Endothelial cell of umbilical vein (primary cell): ENCODE measurements at regions not wholly inside any gene's neighbourhood (a gene's known extent, or its start where the extent isn't known, plus 50 kb on each side); places are given as distances from the start of the nearest gene placed in this dataset.

Source experiments
- BruUV-seq: library from RNA; stranded (reverse); fragments of 400-500 nt; replicated peaks from 2 replicates; lab custom pipeline; 2021; lab: Mats Ljungman, UMichigan
- CTCF ChIA-PET: fragments of 300-600, 350-600 bp; sonication (Branson Sonifier 250); formaldehyde crosslinking; loops from one replicate; lab custom pipeline; 2021; ENCODE audit warnings: antibody characterized with exemption, inconsistent platforms; lab: Charles Lee
- POLR2A ChIA-PET: fragments of 300-600, 350-600 bp; sonication (Branson Sonifier 250); formaldehyde crosslinking; loops from one replicate; lab custom pipeline; 2021; ENCODE audit warnings: antibody characterized with exemption, inconsistent platforms; lab: Charles Lee
- DNase-seq: peaks from one replicate; pipeline ENCODE4 v3.0.0-alpha.2; 2011; ENCODE audit warnings: low read depth, low spot score
- FAIRE-seq: peaks from 2 replicates; lab custom pipeline; 2011; peaks lifted over from hg19 to GRCh38; lab: Jason Lieb, UNC
- H2AFZ ChIP-seq: 2 replicates; pipeline ENCODE4 v1.6.0; 2012; ENCODE audit warnings: low read depth, low read length, control low read depth, inconsistent platforms
- H3K27ac ChIP-seq: 2 replicates; pipeline ENCODE4 v1.5.1; 2011; ENCODE audit warnings: low read depth, mild to moderate bottlenecking, control low read depth, low read length, moderate library complexity; ENCODE audit not compliant: insufficient read depth
- H3K27me3 ChIP-seq, 2 experiments: 2 replicates each; pipeline versions ENCODE4 v1.6.0 to v1.6.1; 2011; ENCODE audit warnings: low read length in 2 of 2, mixed read lengths in 1 of 2; ENCODE audit not compliant: control insufficient read depth in 2 of 2, insufficient read depth in 2 of 2
- H3K36me3 ChIP-seq, 2 experiments: 2 replicates in 1 of 2; 3 replicates in 1 of 2; pipeline ENCODE4 v1.5.1; 2011; ENCODE audit warnings: low read length in 2 of 2, mild to moderate bottlenecking in 1 of 2, moderate library complexity in 1 of 2; ENCODE audit not compliant: control insufficient read depth in 2 of 2, insufficient read depth in 2 of 2; ENCODE audit errors: extremely low read depth in 1 of 2
- H3K4me1 ChIP-seq: 3 replicates; pipeline ENCODE4 v1.5.1; 2011; ENCODE audit warnings: mild to moderate bottlenecking, low read length; ENCODE audit not compliant: control insufficient read depth, insufficient read depth; ENCODE audit errors: extremely low read depth
- H3K4me2 ChIP-seq: 2 replicates; pipeline ENCODE4 v1.6.1; 2011; ENCODE audit warnings: low read length, control low read depth, mixed read lengths; ENCODE audit not compliant: insufficient read depth
- H3K4me3 ChIP-seq, 3 experiments: fragments of 200-600 bp in 1 of 3; sonication (generic), shearing (Covaris generic) in 1 of 3; replicated peaks in 1 of 3; 2 replicates each; pipeline ENCODE4 v1.5.1; 2011 to 2016; ENCODE audit warnings: control low read depth in 3 of 3, low read length in 3 of 3, mild to moderate bottlenecking in 2 of 3, inconsistent platforms in 1 of 3, low read depth in 1 of 3, moderate library complexity in 1 of 3; ENCODE audit not compliant: insufficient read depth in 1 of 3
- H3K79me2 ChIP-seq: 2 replicates; pipeline ENCODE4 v1.6.0; 2012; ENCODE audit warnings: low read length, inconsistent platforms; ENCODE audit not compliant: control insufficient read depth, insufficient read depth
- H3K9ac ChIP-seq: replicated peaks from 2 replicates; pipeline ENCODE3; 2011; ENCODE audit warnings: low read length, control low read depth; ENCODE audit not compliant: insufficient read depth; ENCODE audit errors: extremely low read depth
- H3K9me1 ChIP-seq: replicated peaks from 3 replicates; pipeline ENCODE4 v1.6.0; 2011; ENCODE audit warnings: mild to moderate bottlenecking, low read length; ENCODE audit not compliant: control insufficient read depth, insufficient read depth; ENCODE audit errors: extremely low read depth
- H3K9me3 ChIP-seq: replicated peaks from 2 replicates; pipeline ENCODE4 v1.5.1; 2012; ENCODE audit warnings: low read length, inconsistent platforms; ENCODE audit not compliant: control insufficient read depth, insufficient read depth
- H4K20me1 ChIP-seq: replicated peaks from 2 replicates; pipeline ENCODE3; 2011; ENCODE audit warnings: mild to moderate bottlenecking, low read length; ENCODE audit not compliant: control insufficient read depth, insufficient read depth; ENCODE audit errors: extremely low read depth
- CTCF ChIP-seq, 2 donors: IDR thresholded peaks; 1 replicate in 1 of 2; 2 replicates in 1 of 2; pipeline ENCODE4 v1.5.1; 2011; ENCODE audit warnings: low read length in 2 of 2, mild to moderate bottlenecking in 2 of 2, moderate library complexity in 2 of 2, control low read depth in 1 of 2, inconsistent platforms in 1 of 2, low read depth in 1 of 2; ENCODE audit not compliant: insufficient read depth in 1 of 2; ENCODE audit errors: extremely low read depth in 1 of 2
- EZH2 ChIP-seq: IDR thresholded peaks from 2 replicates; pipeline ENCODE4 v1.6.1; 2012; ENCODE audit warnings: borderline replicate concordance, low read depth, mild to moderate bottlenecking, moderate library complexity, low read length, inconsistent platforms; ENCODE audit not compliant: severe bottlenecking
- FOS ChIP-seq: IDR thresholded peaks from 2 replicates; pipeline ENCODE4 v1.6.1; 2011; ENCODE audit warnings: mild to moderate bottlenecking, low read length, moderate library complexity, borderline replicate concordance; ENCODE audit not compliant: insufficient read depth
- GATA2 ChIP-seq: IDR thresholded peaks from 2 replicates; pipeline ENCODE4 v1.7.0; 2011; ENCODE audit warnings: low read depth, mild to moderate bottlenecking, moderate library complexity, mixed read lengths, low read length; ENCODE audit not compliant: insufficient read length, insufficient read depth
- JUN ChIP-seq: IDR thresholded peaks from 2 replicates; pipeline ENCODE4 v1.6.1; 2011; ENCODE audit warnings: borderline replicate concordance, low read depth; ENCODE audit not compliant: insufficient read length, insufficient read depth
- MAX ChIP-seq: IDR thresholded peaks from 2 replicates; pipeline ENCODE4 v1.6.1; 2011; ENCODE audit not compliant: insufficient read depth, insufficient read length
- MYC ChIP-seq: IDR thresholded peaks from one replicate; pipeline ENCODE4 v1.6.1; 2011; ENCODE audit warnings: mild to moderate bottlenecking, low read depth, low read length
- POLR2A ChIP-seq: IDR thresholded peaks from 2 replicates; pipeline ENCODE4 v1.6.1; 2012; ENCODE audit warnings: low read depth, mild to moderate bottlenecking, control low read depth, low read length
- POLR2AphosphoS5 ChIP-seq: IDR thresholded peaks from 2 replicates; pipeline ENCODE4 v1.6.1; 2012; ENCODE audit warnings: low read depth, mild to moderate bottlenecking, control low read depth, low read length, moderate library complexity; ENCODE audit not compliant: insufficient read depth
- dilution Hi-C: fragments of 300-500 bp; cut with MboI; formaldehyde crosslinking; loops from one replicate; pipeline ENCODE4 v1.15.0; 2019; ENCODE audit warnings: low sequenced_read_pairs; ENCODE audit not compliant: extremely low pct_ligation_motif_present
- intact Hi-C: fragments of 100-400 bp; cut with micrococcal nuclease; formaldehyde crosslinking; loops from one replicate; pipeline ENCODE4 v1.10.0; 2022

DNA sequence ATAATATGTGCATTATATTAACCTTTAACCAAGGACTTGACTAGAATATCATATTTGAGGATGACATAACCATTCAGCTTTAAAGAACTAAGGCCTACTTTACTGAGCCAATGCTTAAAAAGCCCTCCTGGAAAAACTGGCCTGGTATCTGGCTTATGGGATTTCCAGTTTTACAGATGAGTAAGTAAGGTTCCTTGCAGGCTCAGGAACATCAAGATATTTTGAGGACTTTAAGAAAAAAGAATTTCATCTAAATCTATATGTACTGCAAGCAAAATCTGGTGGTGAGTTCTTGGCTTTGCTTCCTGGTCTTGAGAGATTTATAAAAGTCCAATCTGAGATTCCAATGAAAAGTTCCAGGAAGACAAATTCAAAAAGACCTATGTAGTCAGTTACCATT, 417.0 kb upstream of the NRXN1 start:
- POLR2A ChIA-PET, result no interaction called here
- dilution Hi-C loops, result no loop called here

More for the DNA sequence above, 417.0 kb upstream of the NRXN1 start:
- Histone ChIP-seq H3K27me3 (no peaks in the 10 kb centered on the region), H3K79me2 (no peaks in the 10 kb centered on the region), H3K4me1 (peaks cover 6% of the 10 kb centered on the region), H3K4me2 (no peak overlapping the region), H3K9me1 (no peaks in the 10 kb centered on the region), H4K20me1 (no peaks in the 10 kb centered on the region), H3K9me3 (no peaks in the 10 kb centered on the region), H3K4me3 (no peak overlapping the region), H3K36me3 (no peaks in the 10 kb centered on the region), H3K9ac (no peak overlapping the region), H2AFZ (no peak overlapping the region), H3K27ac (no peak overlapping the region)
- intact Hi-C loops, result no loop called here
- peak; percentile 55 for FAIRE-seq
- no peak for DNase-seq
- CTCF ChIA-PET, result no interaction called here
- no TSS peak for BruUV-seq
- no peak for TF ChIP-seq POLR2AphosphoS5
- no peak for TF ChIP-seq MAX
- TF ChIP-seq JUN, result no peak
- no peak for TF ChIP-seq EZH2
- no peak for TF ChIP-seq POLR2A
- no peak for TF ChIP-seq GATA2
- TF ChIP-seq FOS, result no peak
- TF ChIP-seq MYC, result no peak
- no peak for TF ChIP-seq CTCF (IDR thresholded peaks at IDR 0.05; ENCODE audit: extremely low read depth in 1 of 2, insufficient read depth in 1 of 2, low read depth in 1 of 2, low read length in 2 of 2)
